ENCODE measurements at regions not wholly inside any gene's neighbourhood (a gene's known extent, or its start where the extent isn't known, plus 50 kb on each side); places are given as distances from the start of the nearest gene placed in this dataset.
"Not testable (repeated sequence)": the region's sequence is repeated elsewhere in the genome, so short reads cannot be mapped to it uniquely, and the experiment has no call there.

DNA sequence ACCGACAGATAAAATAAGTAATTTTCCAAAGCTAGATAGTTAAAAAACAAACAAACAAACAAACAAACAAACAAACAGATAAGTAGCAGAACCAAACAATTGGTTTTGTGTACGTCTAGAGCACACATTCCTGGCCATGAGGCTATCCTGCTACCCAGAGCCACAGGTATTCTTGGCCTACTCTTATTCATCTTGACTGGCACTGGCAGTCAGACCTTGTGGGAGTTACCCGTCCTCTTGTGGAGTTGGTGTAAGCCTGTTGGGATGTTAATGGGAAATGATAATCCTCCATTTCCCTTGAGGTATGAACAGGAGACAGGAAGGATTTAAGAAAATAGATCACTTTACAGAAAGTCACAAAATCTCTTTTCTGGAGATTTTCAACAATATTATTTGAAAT is 142.4 kb upstream of the MEOX2 start:
- DNase-seq (ENCODE audit: low spot score): no peak

DNA sequence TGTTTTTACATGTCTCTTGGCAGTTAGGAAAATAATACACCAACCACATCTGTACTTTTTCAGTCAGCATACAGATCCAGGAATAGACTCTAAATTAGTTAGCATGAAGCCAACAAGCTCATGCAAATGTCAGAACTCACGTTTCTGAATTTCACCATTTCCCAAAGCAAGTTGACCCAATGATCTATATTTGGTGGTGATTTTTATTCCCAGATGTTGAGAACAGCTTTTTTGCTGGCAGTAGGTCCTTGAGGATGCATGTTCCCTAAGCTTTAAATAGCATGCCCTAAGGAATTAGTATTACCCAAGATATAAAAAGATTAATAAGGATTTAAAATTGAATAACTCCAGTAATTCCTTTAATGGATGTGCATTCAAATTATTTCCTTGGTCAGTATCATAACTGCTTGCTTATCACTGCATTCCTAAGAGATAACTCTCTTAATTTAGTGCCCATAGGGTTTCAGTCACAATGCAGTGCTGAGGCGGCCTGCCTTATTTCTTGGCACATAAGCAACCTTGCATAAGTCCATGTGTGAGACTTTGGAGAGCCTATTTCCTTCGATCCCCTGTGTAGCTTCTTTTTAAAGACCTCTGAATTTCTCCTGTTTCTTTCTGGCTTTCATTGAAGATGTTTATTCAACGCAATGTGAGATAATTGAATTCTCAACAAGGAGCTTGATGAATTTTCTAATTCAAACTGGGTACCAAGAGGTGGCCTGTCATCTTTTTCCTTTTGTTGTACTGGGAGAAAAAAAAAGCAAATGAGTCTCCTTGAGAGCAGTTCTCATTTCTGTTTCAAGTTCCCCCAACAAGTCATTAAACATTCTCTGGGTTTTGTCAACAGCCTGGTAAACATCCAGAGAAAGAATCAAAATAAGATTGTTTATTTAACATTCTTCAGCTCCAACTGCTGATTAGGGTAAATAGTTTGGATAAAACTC is 135.3 kb upstream of the MEOX2 start:
- DNase-seq (ENCODE audit: low spot score): no peak

- DNase-seq (ENCODE audit: low spot score): no peak
Measured at GRCh38 chr7:15820319-15820718, 133.8 kb upstream of the MEOX2 start.

- DNase-seq (ENCODE audit: low spot score): no peak
Measured at GRCh38 chr7:15816835-15817426, 130.4 kb upstream of the MEOX2 start.

DNA sequence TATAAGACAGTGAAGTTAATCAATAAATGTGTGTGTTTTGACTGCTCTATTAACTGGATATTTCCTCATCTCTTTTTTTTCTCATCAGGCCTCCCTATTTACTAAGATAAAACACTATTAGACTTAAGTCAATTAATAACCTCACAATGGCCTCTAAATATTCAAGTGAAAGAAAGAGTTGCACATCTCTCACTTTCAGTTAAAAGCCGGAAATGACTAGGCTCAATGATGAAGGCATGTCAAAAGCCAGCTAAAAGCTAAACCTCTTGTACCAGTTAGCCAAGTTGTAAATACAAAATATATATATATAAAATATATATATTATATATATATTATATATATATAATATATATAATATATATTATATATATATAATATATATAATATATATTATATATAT is 127.0 kb upstream of the MEOX2 start:
- no peak for DNase-seq (ENCODE audit: low spot score)

DNA sequence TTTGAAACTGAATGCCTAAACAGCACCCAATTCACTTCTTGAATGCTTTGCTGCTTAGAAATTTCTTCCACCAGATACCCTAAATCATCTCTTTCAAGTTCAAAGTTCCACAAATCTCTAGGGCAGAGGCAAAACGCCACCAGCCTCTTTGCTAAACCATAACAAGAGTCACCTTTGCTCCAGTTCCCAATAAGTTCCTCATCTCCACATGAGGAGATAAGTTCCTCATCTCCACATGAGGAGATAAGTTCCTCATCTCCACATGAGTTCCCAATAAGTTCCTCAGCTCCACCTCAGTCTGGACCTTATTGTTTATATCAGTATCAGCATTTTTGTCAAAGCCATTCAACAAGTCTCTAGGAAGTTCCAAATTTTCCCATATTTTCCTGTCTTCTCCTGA is 123.9 kb upstream of the MEOX2 start:
- DNase-seq (ENCODE audit: low spot score): not testable (repeated sequence)

DNA sequence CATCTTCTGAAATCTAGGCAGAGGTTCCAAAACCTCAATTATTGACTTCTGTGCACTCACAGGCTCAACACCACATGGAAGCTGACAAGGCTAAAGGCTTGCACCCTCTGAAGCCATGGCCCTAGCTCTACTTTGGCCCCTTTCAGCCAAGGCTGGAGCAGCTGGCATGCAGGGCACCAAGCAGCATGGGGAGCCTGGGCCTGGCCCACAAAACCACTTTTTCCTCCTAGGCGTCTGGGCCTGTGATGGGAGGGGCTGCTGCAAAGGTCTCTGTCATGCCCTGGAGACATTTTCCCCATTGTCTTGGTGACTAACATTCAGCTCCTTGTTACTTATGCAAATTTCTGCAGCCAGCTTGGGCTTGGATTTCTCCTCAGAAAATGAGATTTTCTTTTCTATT is 123.5 kb upstream of the MEOX2 start:
- DNase-seq (ENCODE audit: low spot score): not testable (repeated sequence)

- DNase-seq (ENCODE audit: low spot score): no peak
Measured at GRCh38 chr7:15805891-15806290, 119.4 kb upstream of the MEOX2 start.

- no peak for DNase-seq (ENCODE audit: low spot score)
Measured at GRCh38 chr7:15802425-15802824, 115.9 kb upstream of the MEOX2 start.

DNA sequence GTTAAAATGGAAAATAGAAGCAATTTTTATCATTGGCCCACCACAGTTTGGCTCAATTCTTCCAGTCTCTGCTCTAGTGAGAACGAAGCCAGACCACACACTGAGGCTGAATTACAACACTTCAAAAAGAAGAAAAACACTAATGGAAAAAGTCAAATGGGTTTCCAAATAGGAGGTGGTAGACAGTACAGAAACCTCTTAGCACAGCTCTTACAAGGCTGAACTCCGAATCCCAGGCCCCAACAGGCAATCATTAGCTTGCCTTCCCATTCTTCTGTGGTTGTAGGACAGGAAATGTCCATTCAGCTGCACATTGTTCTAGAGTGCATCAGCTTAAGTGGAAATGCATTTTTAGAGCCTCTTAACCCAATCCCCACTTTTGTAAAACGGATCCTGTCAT is 115.1 kb upstream of the MEOX2 start:
- DNase-seq (ENCODE audit: low spot score): no peak

DNA sequence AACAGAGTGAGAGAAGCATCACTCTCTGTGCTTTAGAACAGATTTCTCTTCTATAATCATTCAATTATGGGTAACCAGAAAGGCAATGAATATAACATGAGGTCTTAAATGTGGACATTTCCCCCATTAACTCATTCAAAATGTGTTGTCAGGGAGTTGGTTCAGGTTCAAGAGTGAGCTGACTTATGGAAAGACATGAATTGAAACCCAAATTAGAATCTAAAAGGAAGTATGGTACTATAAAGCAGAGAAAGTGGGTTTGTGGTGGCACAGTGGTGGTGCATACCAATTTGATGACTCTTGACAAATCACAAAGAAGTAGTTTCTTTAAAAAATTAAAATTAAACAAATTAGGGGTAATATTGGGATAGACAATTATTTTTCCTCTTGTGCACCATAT is 114.6 kb upstream of the MEOX2 start:
- DNase-seq (ENCODE audit: low spot score): no peak

DNA sequence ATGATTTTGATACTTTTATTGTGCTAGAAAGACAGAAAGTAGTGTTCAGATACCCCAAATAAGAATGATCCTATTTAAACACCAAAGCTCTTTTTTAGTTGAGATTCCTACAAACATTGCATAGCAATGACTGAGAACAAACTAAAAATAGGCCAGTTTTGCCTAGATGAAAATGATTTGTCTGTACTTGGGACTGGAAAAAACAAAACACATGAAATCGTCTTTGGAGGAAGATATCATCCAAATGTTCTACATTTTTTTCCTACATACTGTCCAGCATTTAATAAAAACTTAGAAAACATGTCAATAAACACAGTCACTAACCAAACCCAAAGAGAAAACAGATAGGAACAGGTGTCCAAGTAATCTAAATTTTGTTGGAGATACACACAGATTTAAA is 111.6 kb upstream of the MEOX2 start:
- DNase-seq (ENCODE audit: low spot score): no peak

DNA sequence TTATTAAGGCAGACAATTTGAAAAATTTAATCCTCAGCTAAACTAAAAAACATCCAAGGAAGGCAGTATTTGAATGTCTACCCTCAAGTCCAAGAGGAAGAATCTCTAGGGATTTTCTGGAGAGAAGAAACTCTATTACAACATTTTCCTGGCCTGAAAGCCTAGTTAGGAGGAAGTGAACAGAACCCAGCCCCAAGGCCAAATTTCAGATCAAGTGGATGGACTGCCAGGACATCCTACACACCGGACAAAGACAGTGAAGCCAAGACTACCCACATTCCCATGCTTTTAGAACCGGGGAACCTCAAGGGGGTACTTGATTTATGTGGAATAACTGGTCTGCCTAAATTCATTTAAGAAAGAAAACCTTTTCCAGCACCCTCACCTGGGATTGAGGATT is 108.9 kb upstream of the MEOX2 start:
- DNase-seq (ENCODE audit: low spot score): no peak

- no peak for DNase-seq (ENCODE audit: low spot score)
Measured at GRCh38 chr7:15794801-15795200, 108.3 kb upstream of the MEOX2 start.

GRCh38 chr7:15784694-15785030 is 98.2 kb upstream of the MEOX2 start:
- no peak for DNase-seq (ENCODE audit: low spot score)

DNA sequence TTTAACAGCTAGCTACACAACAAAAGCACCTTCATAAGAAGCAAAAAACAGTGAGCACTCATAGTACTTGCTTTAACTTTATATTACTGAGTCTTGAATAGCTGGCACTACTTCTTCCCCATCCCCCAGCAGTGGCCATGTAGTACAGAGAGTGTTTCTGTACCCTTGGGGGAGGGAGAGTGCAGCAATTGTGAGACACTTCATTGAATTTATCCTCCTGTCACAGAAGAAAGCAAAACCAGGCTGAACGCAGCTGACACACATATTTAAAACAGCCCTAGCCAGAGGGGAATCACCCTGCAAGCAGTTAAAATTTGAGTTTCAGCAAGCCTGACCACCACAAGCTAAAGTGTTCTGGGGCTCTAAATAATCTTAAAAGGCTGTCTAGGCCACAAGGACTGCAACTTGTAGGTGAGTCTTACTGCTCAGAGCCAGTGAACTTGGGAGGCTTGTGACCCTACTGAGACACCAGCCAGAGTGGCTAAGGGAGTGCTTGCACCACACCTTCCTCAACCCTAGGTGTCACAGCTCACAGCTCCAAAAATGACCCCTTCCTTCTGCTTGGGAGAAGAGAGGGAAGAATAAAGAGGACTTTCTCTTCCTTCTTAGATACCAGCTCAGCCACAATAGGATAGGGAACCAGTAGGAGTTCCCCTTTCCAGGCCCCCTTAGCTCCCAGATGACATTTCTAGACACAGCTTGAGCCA is 97.7 kb upstream of the MEOX2 start:
- no peak for DNase-seq (ENCODE audit: low spot score)

DNA sequence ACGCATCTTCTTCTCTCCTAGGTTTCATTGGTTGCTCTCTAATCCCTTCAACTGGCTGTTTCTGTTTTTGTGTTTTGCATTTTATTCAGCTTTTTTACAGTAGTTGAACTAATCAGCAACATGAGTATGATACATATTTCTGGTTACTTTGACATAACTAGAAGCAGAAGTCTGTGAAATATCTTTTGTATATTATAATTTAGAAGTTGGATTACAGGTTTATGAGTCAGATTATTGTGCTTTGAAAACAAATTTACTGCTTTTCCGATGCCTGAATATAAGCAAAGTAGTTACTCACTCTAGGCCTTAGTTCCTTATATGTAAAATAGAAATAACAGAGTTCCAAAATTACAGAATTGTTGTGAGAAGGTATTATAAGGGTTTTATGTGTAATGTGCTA is 96.2 kb upstream of the MEOX2 start:
- DNase-seq (ENCODE audit: low spot score): no peak

DNA sequence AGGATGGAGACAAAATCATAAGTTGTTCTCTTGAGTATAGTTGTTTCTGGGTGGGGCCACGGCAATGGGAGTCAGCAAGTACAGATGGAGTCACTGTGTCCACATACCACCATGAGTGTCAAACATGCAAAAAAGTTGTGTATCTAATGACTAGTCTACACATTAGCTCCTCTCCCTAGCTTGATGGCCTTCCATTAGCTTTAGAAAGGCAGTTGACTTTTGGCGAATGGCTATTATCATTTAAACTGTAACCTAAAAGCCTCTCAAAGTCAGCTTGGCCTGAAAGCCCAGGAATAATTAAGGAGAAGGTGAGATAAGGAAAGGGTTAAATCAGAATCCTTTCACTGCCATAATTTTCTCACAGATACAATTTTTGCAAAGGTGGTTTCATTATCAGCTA is 95.5 kb upstream of the MEOX2 start:
- DNase-seq (ENCODE audit: low spot score): no peak

- DNase-seq (ENCODE audit: low spot score): no peak
Measured at GRCh38 chr7:15780271-15780670, 93.8 kb upstream of the MEOX2 start.

DNA sequence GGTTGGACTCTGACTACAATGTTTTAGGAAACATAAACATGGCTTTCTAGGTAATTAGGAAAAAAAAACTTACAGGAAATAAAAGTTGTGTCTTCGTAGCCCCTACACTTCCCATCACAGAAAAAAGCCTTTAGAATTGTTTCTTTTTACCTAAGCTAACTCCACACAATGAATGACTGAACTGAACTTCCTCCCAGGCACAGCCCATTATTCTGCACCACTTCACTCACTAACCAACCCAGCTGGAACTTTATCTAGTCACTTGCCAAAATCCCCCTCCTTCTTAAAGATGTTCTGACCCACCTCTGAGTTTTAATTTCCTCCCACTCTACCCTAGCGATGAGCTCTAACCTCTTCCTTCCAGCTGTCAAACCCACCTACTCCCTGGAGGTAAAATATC is 91.7 kb upstream of the MEOX2 start:
- no peak for DNase-seq (ENCODE audit: low spot score)

- DNase-seq (ENCODE audit: low spot score): no peak
Measured at GRCh38 chr7:15765753-15766152, 79.3 kb upstream of the MEOX2 start.

DNA sequence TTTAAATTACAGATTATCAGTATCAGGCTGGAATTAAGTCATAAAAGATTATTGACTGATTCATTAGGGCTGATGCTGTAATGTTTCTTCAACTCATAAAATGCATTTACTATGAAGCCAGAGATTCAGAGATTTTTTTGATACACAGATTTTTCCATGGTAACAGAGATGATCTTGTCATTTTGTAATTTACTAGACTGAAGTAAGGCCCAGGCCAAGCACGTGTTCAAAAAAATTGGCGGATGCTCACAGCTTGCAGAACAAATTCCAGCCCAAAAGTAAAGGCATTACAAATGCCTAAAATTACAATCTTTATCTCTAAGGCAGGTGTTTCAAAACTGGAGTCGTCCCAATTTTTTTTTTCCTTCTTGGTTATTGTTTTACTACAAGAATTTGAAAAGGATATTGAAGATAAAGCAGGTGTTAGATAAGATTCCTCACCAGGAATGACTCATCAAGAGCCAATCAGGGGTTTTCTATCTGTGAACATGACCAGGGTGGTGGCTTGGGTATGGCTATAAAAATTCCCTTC is 78.4 kb upstream of the MEOX2 start:
- no peak for DNase-seq (ENCODE audit: low spot score)

DNA sequence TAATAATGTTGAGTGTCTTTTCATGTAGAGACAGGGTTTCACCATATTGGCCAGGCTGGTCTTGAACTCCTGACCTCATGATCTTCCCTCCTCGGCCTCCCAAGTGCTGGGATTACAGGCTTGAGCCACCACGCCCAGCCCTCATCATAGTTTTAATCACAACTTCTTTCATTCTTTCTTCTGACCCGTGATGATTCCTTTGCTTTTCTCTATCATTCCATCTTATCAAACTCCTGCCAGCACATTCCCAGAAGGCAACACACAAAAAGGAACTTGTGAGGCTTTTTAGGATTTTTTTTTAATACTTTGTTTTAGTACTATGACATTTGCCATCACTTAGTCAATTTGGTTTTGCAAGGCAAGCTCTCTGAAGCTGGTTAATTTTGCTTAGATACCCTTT is 77.5 kb upstream of the MEOX2 start:
- no peak for DNase-seq (ENCODE audit: low spot score)

All from SK-N-DZ (cell line).